RWPE2 (cell line): ENCODE measurements at regions not wholly inside any gene's neighbourhood (a gene's known extent, or its start where the extent isn't known, plus 50 kb on each side); places are given as distances from the start of the nearest gene placed in this dataset.

Experiments
- ATAC-seq: fragments of 200-7000 bp; cut with Tn5 transposase; 3 replicates; pipeline ENCODE4 v1.9.1; 2021; ENCODE audit warnings: low read depth
- DNase-seq: peaks from one replicate; pipeline ENCODE4 v3.0.0-alpha.2; 2020; ENCODE audit warnings: low spot score
- H3K27ac ChIP-seq: fragments of 450-650 bp; 2 replicates; pipeline ENCODE4 v1.5.1; 2017; ENCODE audit warnings: mild to moderate bottlenecking; ENCODE audit not compliant: poor library complexity, severe bottlenecking
- H3K27me3 ChIP-seq: fragments of 250-450 bp; sonication (Bioruptor Pico); 2 replicates; pipeline ENCODE4 v1.5.1; 2021; ENCODE audit warnings: mild to moderate bottlenecking, moderate library complexity; ENCODE audit not compliant: insufficient read depth, poor library complexity, severe bottlenecking
- H3K36me3 ChIP-seq: fragments of 250-450 bp; sonication (Bioruptor Pico); 2 replicates; pipeline ENCODE4 v1.5.1; 2020; ENCODE audit warnings: low read depth, mild to moderate bottlenecking, moderate library complexity
- H3K4me1 ChIP-seq: fragments of 250-450 bp; sonication (Bioruptor Pico); 2 replicates; pipeline ENCODE4 v1.5.1; 2021; ENCODE audit warnings: mild to moderate bottlenecking, moderate library complexity; ENCODE audit not compliant: insufficient read depth, poor library complexity, severe bottlenecking
- H3K4me3 ChIP-seq: fragments of 250-450 bp; sonication (Bioruptor Pico); 2 replicates; pipeline ENCODE4 v1.5.1; 2021; ENCODE audit warnings: mild to moderate bottlenecking, moderate library complexity; ENCODE audit not compliant: severe bottlenecking
- H3K9me3 ChIP-seq: fragments of 250-450 bp; sonication (Bioruptor Pico); 2 replicates; pipeline ENCODE4 v1.5.1; 2021; ENCODE audit warnings: mild to moderate bottlenecking, moderate library complexity; ENCODE audit not compliant: severe bottlenecking
- TF ChIP-seq, protein P1 (sequence below): fragments of 450-650 bp; IDR thresholded peaks from one replicate; pipeline ENCODE4 v1.5.1; 2017; ENCODE audit warnings: mild to moderate bottlenecking, moderate library complexity; ENCODE audit not compliant: poor library complexity, severe bottlenecking

DNA sequence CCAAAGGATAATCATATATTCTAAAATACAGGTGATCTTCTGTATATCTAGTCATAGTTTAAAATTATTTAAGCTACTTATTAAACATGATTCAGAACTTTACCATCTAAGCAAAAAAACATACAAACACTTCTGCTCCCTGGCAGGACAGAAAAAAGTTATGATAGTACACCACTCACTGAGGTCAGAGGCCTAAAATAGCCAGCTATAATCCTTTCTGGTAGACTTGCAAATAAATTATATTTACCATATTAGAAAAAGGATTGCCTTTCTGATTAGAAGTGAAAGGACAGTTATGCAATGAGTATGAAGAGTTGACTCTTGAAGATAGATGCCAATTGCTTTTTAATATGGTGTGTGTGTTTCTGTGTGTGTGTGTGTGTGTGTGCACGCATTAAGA, 207.4 kb downstream of the BMP2 start:
- Histone ChIP-seq H3K4me1 (no peaks in the 10 kb centered on the region), H3K4me3 (no peak overlapping the region), H3K36me3 (no peaks in the 10 kb centered on the region), H3K9me3 (peaks cover 2% of the 10 kb centered on the region), H3K27ac (no peak overlapping the region), H3K27me3 (no peaks in the 10 kb centered on the region)
- ATAC-seq (no peak), DNase-seq (no peak)
- TF ChIP-seq, protein P1, sequence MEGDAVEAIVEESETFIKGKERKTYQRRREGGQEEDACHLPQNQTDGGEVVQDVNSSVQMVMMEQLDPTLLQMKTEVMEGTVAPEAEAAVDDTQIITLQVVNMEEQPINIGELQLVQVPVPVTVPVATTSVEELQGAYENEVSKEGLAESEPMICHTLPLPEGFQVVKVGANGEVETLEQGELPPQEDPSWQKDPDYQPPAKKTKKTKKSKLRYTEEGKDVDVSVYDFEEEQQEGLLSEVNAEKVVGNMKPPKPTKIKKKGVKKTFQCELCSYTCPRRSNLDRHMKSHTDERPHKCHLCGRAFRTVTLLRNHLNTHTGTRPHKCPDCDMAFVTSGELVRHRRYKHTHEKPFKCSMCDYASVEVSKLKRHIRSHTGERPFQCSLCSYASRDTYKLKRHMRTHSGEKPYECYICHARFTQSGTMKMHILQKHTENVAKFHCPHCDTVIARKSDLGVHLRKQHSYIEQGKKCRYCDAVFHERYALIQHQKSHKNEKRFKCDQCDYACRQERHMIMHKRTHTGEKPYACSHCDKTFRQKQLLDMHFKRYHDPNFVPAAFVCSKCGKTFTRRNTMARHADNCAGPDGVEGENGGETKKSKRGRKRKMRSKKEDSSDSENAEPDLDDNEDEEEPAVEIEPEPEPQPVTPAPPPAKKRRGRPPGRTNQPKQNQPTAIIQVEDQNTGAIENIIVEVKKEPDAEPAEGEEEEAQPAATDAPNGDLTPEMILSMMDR, result no peak

DNA sequence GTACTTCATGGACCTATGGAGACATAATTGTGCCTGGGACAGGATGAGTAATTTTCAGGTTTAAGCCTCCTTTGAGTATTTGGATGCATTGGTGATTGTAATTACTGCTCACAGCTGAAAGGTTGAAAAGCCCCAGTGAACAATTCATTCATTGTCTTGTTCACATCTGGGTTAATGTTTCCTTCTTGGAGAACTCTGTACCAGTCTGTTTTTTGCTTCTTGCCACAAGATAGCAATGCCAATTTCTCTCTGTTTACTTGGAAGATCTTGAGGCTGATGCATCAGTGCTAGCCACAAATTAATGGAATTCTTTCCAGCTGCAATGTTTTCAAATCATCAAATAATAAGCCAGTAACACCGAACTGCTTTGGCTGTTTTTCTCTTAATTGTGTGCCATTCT, 207.8 kb downstream of the BMP2 start:
- peaks cover 2% of the 10 kb centered on the region for H3K9me3 ChIP-seq
- no peaks in the 10 kb centered on the region for H3K4me1 ChIP-seq
- DNase-seq (no peak), ATAC-seq (no peak)
- H3K27me3 ChIP-seq, result no peaks in the 10 kb centered on the region
- no peak overlapping the region for H3K27ac ChIP-seq
- no peak overlapping the region for H3K4me3 ChIP-seq
- TF ChIP-seq, protein P1, result no peak
- no peaks in the 10 kb centered on the region for H3K36me3 ChIP-seq

DNA sequence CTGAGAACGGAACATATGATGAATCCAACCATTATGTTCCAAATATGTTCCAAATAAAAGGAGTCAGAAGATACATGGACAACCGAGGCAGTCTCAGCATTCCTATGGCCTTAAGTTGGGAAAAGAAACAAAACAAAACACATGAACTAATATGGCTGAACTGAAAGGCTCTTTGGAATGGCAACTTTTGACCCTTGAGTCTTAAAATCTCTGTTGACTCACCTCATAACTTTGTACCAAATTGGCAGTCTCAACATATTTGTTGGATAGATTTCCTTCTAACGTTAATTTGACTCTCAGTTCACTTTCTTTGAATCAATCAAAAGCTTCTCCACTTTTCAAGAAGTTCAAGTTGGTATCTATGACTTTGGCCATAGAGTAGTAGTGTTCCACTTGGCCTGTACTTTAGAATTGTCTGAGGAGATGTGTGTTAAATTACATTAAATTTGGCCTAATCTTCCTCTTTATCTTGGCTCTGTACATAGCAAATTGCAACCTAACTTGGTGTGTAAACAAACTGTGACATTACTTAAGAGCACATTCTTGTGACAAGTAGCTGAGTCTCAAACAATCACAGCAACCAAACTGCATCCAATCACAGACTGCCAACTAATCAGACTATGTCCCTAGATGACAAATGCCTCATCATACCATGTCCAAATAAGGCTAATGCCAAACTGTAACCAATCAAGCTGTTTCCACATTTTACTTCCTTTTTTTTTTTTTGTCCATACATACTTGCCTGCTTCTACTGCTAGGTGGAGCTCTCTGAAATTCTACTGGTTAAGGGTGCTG, 208.8 kb downstream of the BMP2 start:
- H3K4me1 ChIP-seq, result no peaks in the 10 kb centered on the region
- no peak overlapping the region for H3K4me3 ChIP-seq
- H3K9me3 ChIP-seq, result peaks cover 2% of the 10 kb centered on the region
- TF ChIP-seq, protein P1, result no peak
- H3K27ac ChIP-seq, result no peak overlapping the region
- DNase-seq (no peak), ATAC-seq (no peak)
- no peaks in the 10 kb centered on the region for H3K27me3 ChIP-seq
- H3K36me3 ChIP-seq, result no peaks in the 10 kb centered on the region

DNA sequence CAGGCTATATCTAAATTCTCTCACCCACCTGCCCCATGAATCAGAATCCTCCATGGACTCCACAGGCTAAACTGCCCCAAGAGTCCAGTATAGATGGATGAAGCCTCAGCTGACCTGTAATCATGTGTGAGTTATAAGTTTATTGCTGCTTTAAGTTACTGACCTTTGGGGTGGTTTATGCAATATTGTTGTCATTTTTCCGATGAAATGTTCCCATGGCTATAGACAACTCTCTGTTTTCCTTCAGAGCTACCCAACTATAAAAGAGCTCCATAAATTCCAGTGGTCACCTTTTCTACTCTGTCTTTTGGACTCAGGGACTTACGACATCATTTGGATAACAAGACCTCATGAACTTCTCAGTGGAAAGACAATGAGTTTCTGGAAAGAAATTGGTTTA, 212.1 kb downstream of the BMP2 start:
- H3K27me3 ChIP-seq, result no peaks in the 10 kb centered on the region
- no peaks in the 10 kb centered on the region for H3K4me1 ChIP-seq
- ATAC-seq, result no peak
- H3K27ac ChIP-seq, result no peak overlapping the region
- H3K36me3 ChIP-seq, result no peaks in the 10 kb centered on the region
- no peak overlapping the region for H3K4me3 ChIP-seq
- H3K9me3 ChIP-seq, result no peaks in the 10 kb centered on the region
- DNase-seq, result no peak
- TF ChIP-seq, protein P1, result no peak

DNA sequence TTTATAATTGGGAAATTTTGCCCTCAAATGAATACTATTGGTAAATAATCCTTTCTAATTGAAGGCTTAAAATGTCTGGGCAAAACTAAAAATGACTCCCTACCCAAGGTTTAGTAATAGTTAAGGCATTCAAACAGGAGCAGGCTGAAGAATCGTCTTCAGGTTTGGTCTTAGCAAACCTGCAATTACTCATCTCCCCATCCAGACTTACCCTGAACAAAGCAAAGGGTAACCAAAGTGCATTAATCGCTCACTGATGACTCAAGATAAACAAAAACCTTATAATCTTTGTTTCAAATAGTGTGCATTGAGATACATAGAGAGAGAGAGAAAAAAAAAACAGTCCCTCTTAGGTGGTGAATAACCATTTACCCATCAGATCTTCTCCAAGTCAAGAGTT, 225.5 kb downstream of the BMP2 start:
- Histone ChIP-seq H3K4me1 (peaks cover 32% of the 10 kb centered on the region), H3K9me3 (no peaks in the 10 kb centered on the region), H3K27me3 (no peaks in the 10 kb centered on the region), H3K36me3 (no peaks in the 10 kb centered on the region), H3K27ac (peak overlapping the region; percentile 95), H3K4me3 (no peak overlapping the region)
- DNase-seq (no peak), ATAC-seq (peak; percentile 93)
- TF ChIP-seq, protein P1, result no peak
